IgD-negative memory B cell (primary cell): ENCODE measurements at regions not wholly inside any gene's neighbourhood (a gene's known extent, or its start where the extent isn't known, plus 50 kb on each side); places are given as distances from the start of the nearest gene placed in this dataset.
A peak's percentile ranks its signal among the peaks of the same experiment; 100 is the strongest.

Source experiments
- H3K27ac Mint-ChIP-seq, 3 donors: one replicate each; pipeline ENCODE4 v1.8.0; 2020 to 2022; ENCODE audit warnings: mild to moderate bottlenecking in 3 of 3, mixed read lengths in 3 of 3, moderate library complexity in 1 of 3
- H3K27me3 Mint-ChIP-seq: one replicate; pipeline ENCODE4 v1.8.0; 2021; ENCODE audit warnings: mixed read lengths
- H3K36me3 Mint-ChIP-seq: one replicate; pipeline ENCODE4 v1.8.0; 2020; ENCODE audit warnings: mild to moderate bottlenecking, mixed read lengths
- H3K4me1 Mint-ChIP-seq, 3 donors: one replicate each; pipeline ENCODE4 v1.8.0; 2020 to 2022; ENCODE audit warnings: mixed read lengths in 3 of 3, mild to moderate bottlenecking in 1 of 3
- H3K4me3 Mint-ChIP-seq, 4 donors: one replicate each; pipeline ENCODE4 v1.8.0; 2020 to 2022; ENCODE audit warnings: mild to moderate bottlenecking in 4 of 4, mixed read lengths in 4 of 4, moderate library complexity in 3 of 4
- H3K9me3 Mint-ChIP-seq, 3 donors: one replicate each; pipeline ENCODE4 v1.8.0; 2020 to 2021; ENCODE audit warnings: mixed read lengths in 3 of 3, mild to moderate bottlenecking in 1 of 3

DNA sequence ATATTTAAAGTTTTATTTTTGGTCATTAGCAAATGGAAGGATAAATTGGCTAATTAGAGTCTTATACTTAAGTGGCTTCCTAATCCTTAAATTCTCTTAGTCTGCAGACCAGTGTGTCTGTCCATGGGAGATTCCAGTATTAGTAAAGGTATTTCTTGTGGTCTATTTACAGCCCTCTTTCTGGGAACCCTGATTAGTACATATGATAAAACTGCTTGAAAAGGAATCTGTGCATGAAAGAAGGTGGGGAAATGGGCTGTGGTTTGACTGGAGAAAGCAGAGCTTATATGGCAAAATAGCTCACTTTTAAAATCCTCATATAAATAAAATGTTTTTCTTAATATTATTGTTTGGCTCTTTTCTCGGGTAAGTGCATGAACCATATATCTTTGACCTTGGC is 124.5 kb upstream of the RHOBTB1 start:
- H3K36me3 Mint-ChIP-seq: no peaks in the 10 kb centered on the region
- peaks cover 5% of the 10 kb centered on the region for H3K27me3 Mint-ChIP-seq
- H3K4me3 Mint-ChIP-seq: no peak overlapping the region
- no peak overlapping the region for H3K27ac Mint-ChIP-seq
- peaks cover 0 to 3% (median 2%) of the 10 kb centered on the region in 3 donors for H3K4me1 Mint-ChIP-seq
- H3K9me3 Mint-ChIP-seq: no peaks in the 10 kb centered on the region

DNA sequence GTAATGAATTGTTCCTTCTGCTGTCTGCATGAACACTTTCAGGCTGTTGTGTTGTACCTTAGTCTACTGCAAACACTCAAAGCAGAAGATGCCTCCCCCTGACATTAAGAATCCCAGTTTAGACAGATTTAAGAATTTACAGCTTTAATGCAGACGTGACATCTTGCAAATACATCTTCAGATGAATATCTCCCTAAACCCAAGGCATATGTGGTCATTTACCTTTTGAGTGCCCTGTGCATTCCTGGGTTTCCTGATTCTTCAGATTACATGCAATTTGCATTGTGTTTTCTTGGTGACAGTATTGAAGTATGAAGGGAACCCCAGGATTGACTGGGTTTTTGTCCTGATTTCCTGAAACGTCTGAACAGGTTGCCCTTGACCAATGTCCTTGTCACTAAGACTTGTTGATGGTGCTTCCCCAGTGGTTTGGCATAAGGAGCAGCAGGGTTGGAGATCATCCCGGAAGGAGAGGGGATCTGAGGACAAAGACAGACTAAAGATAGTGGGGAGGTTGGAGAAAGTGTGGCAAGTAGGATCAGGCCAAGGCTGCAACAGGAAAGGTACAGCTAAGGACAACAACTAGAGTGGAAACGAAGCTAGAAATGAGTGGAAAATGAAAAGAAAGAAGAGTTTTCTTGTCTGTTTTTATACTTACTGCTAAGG is 123.8 kb upstream of the RHOBTB1 start:
- H3K4me3 Mint-ChIP-seq: no peak overlapping the region
- H3K27ac Mint-ChIP-seq: no peak overlapping the region
- H3K9me3 Mint-ChIP-seq: no peaks in the 10 kb centered on the region
- H3K27me3 Mint-ChIP-seq: peaks cover 5% of the 10 kb centered on the region
- H3K4me1 Mint-ChIP-seq: peaks cover 0 to 3% (median 2%) of the 10 kb centered on the region in 3 donors
- no peaks in the 10 kb centered on the region for H3K36me3 Mint-ChIP-seq

DNA sequence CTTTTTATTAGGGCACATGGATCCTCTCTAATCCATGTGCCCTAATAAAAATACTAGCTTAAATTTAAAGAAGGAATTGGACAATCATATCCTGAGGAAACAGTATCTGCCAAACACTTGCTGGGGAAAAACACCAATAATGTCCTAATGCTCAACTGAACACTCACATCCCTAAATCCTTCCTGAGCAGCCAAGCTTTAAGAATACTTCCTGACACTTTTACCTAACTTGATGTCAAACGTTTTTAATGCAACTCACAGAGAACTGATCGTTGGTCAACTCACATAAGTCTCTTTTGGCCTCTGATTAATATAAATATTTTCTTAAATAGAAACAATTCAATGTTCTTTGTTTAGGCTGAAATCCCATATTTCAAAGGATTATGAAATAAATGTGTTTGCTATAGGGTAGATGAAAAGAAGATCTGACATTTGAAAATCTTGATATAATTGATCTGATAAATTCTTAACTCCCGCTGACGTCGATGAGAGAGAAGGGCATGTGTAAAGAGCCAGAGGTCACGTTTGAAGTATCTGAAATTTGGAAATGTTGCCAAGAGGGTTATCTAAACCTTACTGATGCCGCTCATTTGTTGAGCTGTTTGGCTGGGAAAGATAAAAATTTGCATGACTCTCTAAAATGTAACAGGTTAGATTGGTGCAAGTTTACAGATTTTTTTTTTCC is 122.8 kb upstream of the RHOBTB1 start:
- no peak overlapping the region for H3K4me3 Mint-ChIP-seq
- H3K27ac Mint-ChIP-seq: peak overlapping the region in 1 of 3 donors; percentile 6
- no peaks in the 10 kb centered on the region for H3K9me3 Mint-ChIP-seq
- H3K27me3 Mint-ChIP-seq: peaks cover 8% of the 10 kb centered on the region
- peaks cover 0 to 3% (median 2%) of the 10 kb centered on the region in 3 donors for H3K4me1 Mint-ChIP-seq
- H3K36me3 Mint-ChIP-seq: no peaks in the 10 kb centered on the region

DNA sequence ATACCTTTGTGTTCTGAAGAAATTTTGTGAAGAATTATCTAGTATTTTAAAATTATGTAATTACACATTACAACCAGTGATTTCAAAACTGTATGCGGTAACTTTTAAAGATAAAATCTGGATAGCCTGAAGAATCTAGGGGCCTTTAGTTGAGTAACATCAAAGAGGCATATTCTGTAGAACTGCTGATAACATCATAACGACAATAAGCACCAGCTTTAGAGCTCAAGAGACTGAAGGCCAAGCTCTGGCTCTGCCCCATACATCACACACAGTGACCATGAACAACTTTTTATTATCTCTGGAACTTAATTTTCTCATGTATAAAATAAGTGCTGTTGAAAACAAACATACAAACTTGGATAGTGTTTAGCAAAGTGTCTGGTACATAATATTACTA is 121.1 kb upstream of the RHOBTB1 start:
- H3K27me3 Mint-ChIP-seq: peaks cover 8% of the 10 kb centered on the region
- no peak overlapping the region for H3K4me3 Mint-ChIP-seq
- H3K4me1 Mint-ChIP-seq: peaks cover 0 to under 1% (median 0%) of the 10 kb centered on the region in 3 donors
- H3K27ac Mint-ChIP-seq: no peak overlapping the region
- no peaks in the 10 kb centered on the region for H3K9me3 Mint-ChIP-seq
- no peaks in the 10 kb centered on the region for H3K36me3 Mint-ChIP-seq

DNA sequence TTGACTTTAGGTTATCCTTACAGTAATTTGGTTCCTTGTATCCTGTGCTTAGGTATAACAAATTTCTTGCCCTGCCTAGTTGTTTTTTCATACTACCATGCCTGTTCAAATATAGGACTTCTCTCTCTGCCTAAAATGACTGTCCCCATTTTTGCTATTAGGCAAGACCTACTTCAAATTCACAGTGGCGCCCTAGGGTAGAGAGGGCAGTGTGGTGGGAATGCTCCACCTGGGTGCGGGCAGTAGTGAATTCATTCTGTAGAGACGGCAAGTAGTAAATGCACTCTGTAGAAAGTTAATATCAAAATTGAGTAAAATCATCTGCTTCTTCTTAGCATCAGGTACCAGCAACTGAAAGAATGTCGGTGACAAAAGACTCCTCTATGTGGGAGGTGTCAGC is 120.4 kb upstream of the RHOBTB1 start:
- Mint-ChIP-seq H3K4me3 (no peak overlapping the region), H3K36me3 (no peaks in the 10 kb centered on the region), H3K9me3 (no peaks in the 10 kb centered on the region)

GRCh38 chr10:61063901-61064300 is 119.9 kb upstream of the RHOBTB1 start:
- Mint-ChIP-seq H3K27me3 (peaks cover 8% of the 10 kb centered on the region), H3K36me3 (no peaks in the 10 kb centered on the region), H3K4me1 (no peaks in the 10 kb centered on the region), H3K27ac (no peak overlapping the region), H3K9me3 (no peaks in the 10 kb centered on the region), H3K4me3 (no peak overlapping the region)

More for the DNA sequence above, 120.4 kb upstream of the RHOBTB1 start:
- no peak overlapping the region for H3K27ac Mint-ChIP-seq
- H3K27me3 Mint-ChIP-seq: peaks cover 8% of the 10 kb centered on the region
- H3K4me1 Mint-ChIP-seq: no peaks in the 10 kb centered on the region

- H3K4me1 Mint-ChIP-seq: no peaks in the 10 kb centered on the region
- H3K27me3 Mint-ChIP-seq: peaks cover 8% of the 10 kb centered on the region
- H3K4me3 Mint-ChIP-seq: no peak overlapping the region
- H3K36me3 Mint-ChIP-seq: no peaks in the 10 kb centered on the region
- no peak overlapping the region for H3K27ac Mint-ChIP-seq
- H3K9me3 Mint-ChIP-seq: no peaks in the 10 kb centered on the region
Measured at GRCh38 chr10:61063034-61063433, 119.0 kb upstream of the RHOBTB1 start.

GRCh38 chr10:61061923-61062504 is 118.0 kb upstream of the RHOBTB1 start:
- Mint-ChIP-seq H3K4me1 (no peaks in the 10 kb centered on the region), H3K27me3 (peaks cover 5% of the 10 kb centered on the region), H3K36me3 (no peaks in the 10 kb centered on the region), H3K4me3 (no peak overlapping the region), H3K9me3 (no peaks in the 10 kb centered on the region), H3K27ac (no peak overlapping the region)

DNA sequence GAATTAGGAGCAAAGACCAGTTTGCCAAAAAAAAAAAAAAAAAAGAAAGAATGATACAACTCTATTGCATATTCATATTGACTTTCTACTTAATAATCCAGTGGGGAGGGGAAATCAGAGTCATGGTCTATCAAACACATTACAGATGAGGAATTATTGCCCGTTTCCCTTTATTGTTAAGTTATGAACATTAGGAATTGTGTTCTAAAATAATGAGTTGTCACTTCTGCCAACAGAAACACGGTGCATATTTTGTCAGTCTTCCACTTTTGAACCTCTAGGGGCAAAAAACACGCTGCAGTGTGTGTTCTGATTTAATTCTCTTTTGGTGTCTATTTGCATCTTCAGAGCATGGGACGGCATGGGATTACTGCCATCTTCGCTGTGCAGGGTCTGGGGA is 115.7 kb upstream of the RHOBTB1 start:
- no peaks in the 10 kb centered on the region for H3K36me3 Mint-ChIP-seq
- H3K27ac Mint-ChIP-seq: no peak overlapping the region
- H3K27me3 Mint-ChIP-seq: peaks cover 3% of the 10 kb centered on the region
- no peaks in the 10 kb centered on the region for H3K9me3 Mint-ChIP-seq
- no peak overlapping the region for H3K4me3 Mint-ChIP-seq
- no peaks in the 10 kb centered on the region for H3K4me1 Mint-ChIP-seq

GRCh38 chr10:61052469-61053205 is 108.7 kb upstream of the RHOBTB1 start:
- Mint-ChIP-seq H3K27ac (no peak overlapping the region), H3K4me3 (no peak overlapping the region), H3K9me3 (no peaks in the 10 kb centered on the region), H3K36me3 (no peaks in the 10 kb centered on the region), H3K27me3 (peaks cover 5% of the 10 kb centered on the region), H3K4me1 (no peaks in the 10 kb centered on the region)

DNA sequence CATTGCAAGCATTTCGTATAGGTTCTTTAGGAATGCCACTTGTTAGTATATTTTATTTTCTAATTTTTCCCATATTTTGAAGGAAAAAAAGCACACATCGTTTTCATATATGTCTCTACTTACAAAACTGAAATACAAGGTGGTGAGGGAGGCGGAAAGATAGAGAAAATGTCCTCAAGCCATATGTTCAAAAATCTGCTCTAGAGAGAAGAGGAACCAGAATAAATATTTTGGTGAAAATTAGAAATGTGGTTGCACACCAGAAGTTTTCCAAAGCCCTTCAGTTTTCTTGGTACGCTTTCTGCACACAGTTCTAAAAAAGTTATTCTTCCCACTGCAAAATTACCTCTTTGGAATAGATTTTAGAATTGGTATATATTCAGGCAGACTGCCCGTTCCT is 107.4 kb upstream of the RHOBTB1 start:
- H3K4me3 Mint-ChIP-seq: no peak overlapping the region
- no peaks in the 10 kb centered on the region for H3K36me3 Mint-ChIP-seq
- no peak overlapping the region for H3K27ac Mint-ChIP-seq
- no peaks in the 10 kb centered on the region for H3K4me1 Mint-ChIP-seq
- no peaks in the 10 kb centered on the region for H3K9me3 Mint-ChIP-seq
- H3K27me3 Mint-ChIP-seq: peaks cover 7% of the 10 kb centered on the region

DNA sequence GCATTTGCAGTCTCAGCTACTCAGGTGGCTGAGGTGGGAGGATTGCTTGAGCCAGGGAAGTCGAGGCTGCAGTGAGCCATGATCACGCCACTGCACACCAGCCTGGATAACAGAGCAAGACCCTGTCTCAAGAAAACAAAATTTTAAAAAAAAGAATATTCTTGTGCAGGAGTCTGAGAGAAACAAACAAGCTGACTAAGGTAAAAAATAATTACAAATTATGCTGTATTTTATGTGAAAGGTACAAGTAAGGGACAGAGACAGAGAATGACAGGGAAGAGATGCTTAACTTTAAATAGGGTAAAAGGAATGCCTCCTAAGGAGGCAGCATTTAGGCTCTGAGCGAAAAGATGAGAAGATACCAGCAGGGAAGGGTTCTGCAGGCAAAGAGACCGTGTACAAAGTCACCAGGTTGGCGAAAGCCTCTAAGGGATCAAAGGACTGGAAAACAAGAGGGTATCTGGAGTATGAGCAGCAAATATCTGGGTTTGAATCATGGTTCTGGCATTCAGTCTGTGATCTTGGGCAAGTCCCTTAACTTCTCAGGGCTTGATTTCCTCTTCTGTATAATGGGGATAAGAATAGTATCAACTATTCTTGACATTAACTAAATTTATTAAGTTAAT is 106.2 kb upstream of the RHOBTB1 start:
- Mint-ChIP-seq H3K4me3 (no peak overlapping the region), H3K27ac (peak overlapping the region in 1 of 3 donors; percentile 61)

DNA sequence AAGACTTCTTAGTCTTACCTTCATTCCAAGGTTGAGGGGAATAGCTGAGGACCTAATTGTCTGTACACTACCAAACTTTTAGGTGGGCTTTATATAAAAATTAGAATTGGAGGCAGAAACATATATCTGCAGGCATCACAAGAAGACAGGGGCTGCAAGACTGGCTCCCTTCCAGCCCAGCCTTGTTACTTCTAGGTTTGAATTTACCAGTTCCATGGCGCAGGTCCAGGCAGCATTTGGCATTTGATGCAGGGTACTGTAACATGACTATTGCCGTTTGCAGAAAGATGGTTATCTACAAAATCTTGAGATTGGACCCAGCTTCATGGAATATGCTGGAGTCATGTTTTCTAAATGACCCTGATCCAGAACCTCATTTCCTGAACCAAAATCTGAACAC is 105.4 kb upstream of the RHOBTB1 start:
- H3K4me3 Mint-ChIP-seq: no peak overlapping the region
- H3K27ac Mint-ChIP-seq: no peak overlapping the region
- H3K4me1 Mint-ChIP-seq: peaks cover 0 to 5% (median 0%) of the 10 kb centered on the region in 3 donors
- no peaks in the 10 kb centered on the region for H3K36me3 Mint-ChIP-seq
- H3K27me3 Mint-ChIP-seq: peaks cover 8% of the 10 kb centered on the region
- no peaks in the 10 kb centered on the region for H3K9me3 Mint-ChIP-seq

More for the DNA sequence above, 106.2 kb upstream of the RHOBTB1 start:
- peaks cover 8% of the 10 kb centered on the region for H3K27me3 Mint-ChIP-seq
- H3K4me1 Mint-ChIP-seq: peaks cover 0 to 5% (median 0%) of the 10 kb centered on the region in 3 donors
- no peaks in the 10 kb centered on the region for H3K9me3 Mint-ChIP-seq
- no peaks in the 10 kb centered on the region for H3K36me3 Mint-ChIP-seq

DNA sequence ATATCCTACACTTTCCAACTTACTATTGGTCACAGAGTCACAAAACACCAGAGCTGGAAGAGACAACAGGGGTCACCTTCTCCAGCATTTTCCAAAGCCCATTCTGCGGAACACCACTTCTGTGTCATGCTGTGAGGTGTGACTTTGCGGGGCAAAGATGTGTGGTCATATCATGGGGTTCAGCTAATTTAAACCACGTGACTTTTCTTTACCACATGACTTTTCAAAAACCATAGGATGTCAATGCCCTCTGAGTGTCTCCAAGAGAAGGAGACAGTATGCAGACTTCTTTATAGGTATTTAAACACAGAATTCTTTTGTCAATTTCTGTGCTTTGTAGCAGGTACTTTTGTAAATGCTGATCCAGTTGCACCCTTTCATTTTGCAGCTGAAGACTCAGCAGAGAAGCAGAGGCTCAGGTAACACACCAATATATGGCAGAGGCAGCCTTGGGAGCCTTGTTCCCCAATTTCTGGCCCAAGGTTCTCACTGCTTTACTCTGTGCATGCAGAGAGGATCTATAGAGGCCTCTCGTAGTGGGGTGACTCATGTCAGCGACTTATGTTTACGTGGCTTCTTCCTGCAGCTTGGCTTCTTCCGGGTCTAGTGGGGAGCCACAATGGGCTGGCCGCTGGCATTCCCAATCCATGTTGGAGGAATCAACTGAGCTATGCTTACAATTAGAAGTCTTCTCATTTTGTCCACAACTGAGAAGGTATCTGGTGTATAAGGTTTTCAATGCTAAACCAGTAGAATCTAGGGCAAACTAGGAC is 104.0 kb upstream of the RHOBTB1 start:
- H3K27ac Mint-ChIP-seq: no peak overlapping the region
- H3K4me3 Mint-ChIP-seq: no peak overlapping the region
- no peaks in the 10 kb centered on the region for H3K9me3 Mint-ChIP-seq
- H3K36me3 Mint-ChIP-seq: no peaks in the 10 kb centered on the region
- peaks cover 0 to 5% (median 0%) of the 10 kb centered on the region in 3 donors for H3K4me1 Mint-ChIP-seq
- H3K27me3 Mint-ChIP-seq: peaks cover 8% of the 10 kb centered on the region
